DND-41 (cell line): ENCODE measurements at regions not wholly inside any gene's neighbourhood (a gene's known extent, or its start where the extent isn't known, plus 50 kb on each side); places are given as distances from the start of the nearest gene placed in this dataset.

Source experiments
- CTCF ChIP-seq: IDR thresholded peaks from 2 replicates; pipeline ENCODE4 v1.5.1; 2012; ENCODE audit warnings: borderline replicate concordance, low read length, moderate library complexity, mild to moderate bottlenecking; ENCODE audit not compliant: poor library complexity, severe bottlenecking; ENCODE audit errors: extremely low read depth
- EZH2 ChIP-seq: IDR thresholded peaks from 3 replicates; pipeline ENCODE4 v1.6.1; 2012; ENCODE audit warnings: borderline replicate concordance, low read depth, mild to moderate bottlenecking, moderate library complexity, low read length, inconsistent platforms; ENCODE audit not compliant: severe bottlenecking

GRCh38 chr3:194280777-194281176 is 70.4 kb downstream of the CPN2 start:
- TF ChIP-seq CTCF (no peak), EZH2 (no peak)
